CD14-positive monocyte (primary cell): ENCODE measurements at regions not wholly inside any gene's neighbourhood (a gene's known extent, or its start where the extent isn't known, plus 50 kb on each side); places are given as distances from the start of the nearest gene placed in this dataset.

Experiments used
- DNase-seq, 3 donors: peaks; one replicate each; pipeline ENCODE4 v3.0.0-alpha.2; 2011 to 2022
- H2AFZ ChIP-seq: 2 replicates; pipeline ENCODE4 v1.6.0; 2012; ENCODE audit warnings: mild to moderate bottlenecking, low read depth, low read length, inconsistent platforms; ENCODE audit not compliant: insufficient read depth, poor library complexity, severe bottlenecking
- H3K27ac ChIP-seq, 2 donors: 1 replicate in 1 of 2; 2 replicates in 1 of 2; pipeline ENCODE4 v1.5.1; 2012 to 2013; ENCODE audit warnings: low read length in 2 of 2, control low read depth in 1 of 2, inconsistent platforms in 1 of 2, low read depth in 1 of 2, mild to moderate bottlenecking in 1 of 2
- H3K27me3 ChIP-seq, 2 donors: one replicate each; pipeline versions ENCODE4 v1.6.0 to v1.6.1; 2011 to 2013; ENCODE audit warnings: low read length in 2 of 2; ENCODE audit not compliant: control insufficient read depth in 2 of 2, insufficient read depth in 2 of 2
- H3K36me3 ChIP-seq, 2 donors: replicated peaks in 1 of 2; 1 replicate in 1 of 2; 2 replicates in 1 of 2; pipeline versions ENCODE4 v1.5.1 to v1.6.1; 2012 to 2013; ENCODE audit warnings: low read length in 2 of 2, control low read depth in 1 of 2, inconsistent platforms in 1 of 2, mild to moderate bottlenecking in 1 of 2; ENCODE audit not compliant: insufficient read depth in 2 of 2, control insufficient read depth in 1 of 2
- H3K4me1 ChIP-seq, 2 donors: 1 replicate in 1 of 2; 2 replicates in 1 of 2; pipeline versions ENCODE4 v1.5.1 to v1.6.1; 2012 to 2013; ENCODE audit warnings: low read length in 2 of 2, control low read depth in 1 of 2, inconsistent platforms in 1 of 2, mild to moderate bottlenecking in 1 of 2, moderate library complexity in 1 of 2; ENCODE audit not compliant: insufficient read depth in 2 of 2, control insufficient read depth in 1 of 2
- H3K4me2 ChIP-seq: replicated peaks from 2 replicates; pipeline ENCODE3; 2012; ENCODE audit warnings: low read length, moderate library complexity, mild to moderate bottlenecking; ENCODE audit not compliant: poor library complexity, severe bottlenecking; ENCODE audit errors: extremely low read depth
- H3K4me3 ChIP-seq, 3 experiments: fragments of 200-600 bp in 1 of 3; sonication (generic) in 1 of 3; replicated peaks in 1 of 3; 1 replicate in 2 of 3; 2 replicates in 1 of 3; pipeline ENCODE4 v1.5.1; 2011 to 2013; ENCODE audit warnings: low read length in 3 of 3, mild to moderate bottlenecking in 3 of 3, control low read depth in 2 of 3, low read depth in 2 of 3, inconsistent platforms in 1 of 3, moderate library complexity in 1 of 3
- H3K79me2 ChIP-seq: 2 replicates; pipeline ENCODE4 v1.6.0; 2012; ENCODE audit warnings: mild to moderate bottlenecking, control low read depth, inconsistent platforms, low read length, moderate library complexity; ENCODE audit not compliant: insufficient read depth
- H3K9ac ChIP-seq: 2 replicates; pipeline ENCODE4 v1.6.0; 2017; ENCODE audit warnings: low read length, mild to moderate bottlenecking; ENCODE audit not compliant: insufficient read depth, poor library complexity, severe bottlenecking
- H3K9me3 ChIP-seq, 2 donors: replicated peaks in 1 of 2; 1 replicate in 1 of 2; 2 replicates in 1 of 2; pipeline versions ENCODE4 v1.5.1 to v1.6.1; 2012 to 2013; ENCODE audit warnings: low read length in 2 of 2, control low read depth in 1 of 2; ENCODE audit not compliant: control insufficient read depth in 1 of 2, insufficient read depth in 1 of 2
- H4K20me1 ChIP-seq: 2 replicates; pipeline ENCODE4 v1.6.0; 2012; ENCODE audit warnings: mild to moderate bottlenecking, low read length, control low read depth, moderate library complexity; ENCODE audit not compliant: insufficient read depth
- H3K27ac Mint-ChIP-seq, 7 donors: one replicate each; pipeline ENCODE4 v1.8.0; 2020; ENCODE audit warnings: mild to moderate bottlenecking in 7 of 7, mixed read lengths in 7 of 7, moderate library complexity in 6 of 7, inconsistent platforms in 2 of 7
- H3K27me3 Mint-ChIP-seq, 3 donors: one replicate each; pipeline ENCODE4 v1.8.0; 2021 to 2022; ENCODE audit warnings: low read depth in 3 of 3, mild to moderate bottlenecking in 3 of 3, mixed read lengths in 3 of 3, moderate library complexity in 3 of 3, inconsistent platforms in 1 of 3
- H3K36me3 Mint-ChIP-seq, 2 donors: one replicate each; pipeline ENCODE4 v1.8.0; 2020; ENCODE audit warnings: mixed read lengths in 2 of 2, inconsistent platforms in 1 of 2, mild to moderate bottlenecking in 1 of 2
- H3K4me1 Mint-ChIP-seq: one replicate; pipeline ENCODE4 v1.8.0; 2020; ENCODE audit warnings: mild to moderate bottlenecking, mixed read lengths
- H3K4me3 Mint-ChIP-seq, 2 donors: one replicate each; pipeline ENCODE4 v1.8.0; 2020; ENCODE audit warnings: mild to moderate bottlenecking in 2 of 2, mixed read lengths in 2 of 2, moderate library complexity in 1 of 2
- H3K9me3 Mint-ChIP-seq, 7 donors: one replicate each; pipeline ENCODE4 v1.8.0; 2020 to 2022; ENCODE audit warnings: mixed read lengths in 7 of 7, mild to moderate bottlenecking in 6 of 7, moderate library complexity in 6 of 7, inconsistent platforms in 2 of 7
- WGBS: methylation state at CpG from one replicate; pipeline ENCODE4 v1.1.5; 2013; ENCODE audit warnings: missing lambda C conversion rate; ENCODE audit not compliant: insufficient coverage; 5-methylcytosine and 5-hydroxymethylcytosine counted together
- intact Hi-C, 2 donors: fragments of 100-400 bp; cut with micrococcal nuclease; formaldehyde crosslinking; loops; one replicate each; pipeline versions ENCODE4 v1.15.0 to v1.15.1; 2023
- TF ChIP-seq, protein P1 (sequence below): fragments of 200-600 bp; IDR thresholded peaks from one replicate; pipeline ENCODE4 v1.8.0; 2022; ENCODE audit warnings: antibody characterized with exemption, mild to moderate bottlenecking

- peak overlapping the region in 1 of 7 donors; percentile 4 for H3K27ac Mint-ChIP-seq
- Histone ChIP-seq H3K4me2 (no peak overlapping the region), H3K4me1 (no peaks in the 10 kb centered on the region), H3K36me3 (no peaks in the 10 kb centered on the region), H3K9ac (no peak overlapping the region), H3K4me3 (no peak overlapping the region), H4K20me1 (no peaks in the 10 kb centered on the region), H3K27me3 (no peaks in the 10 kb centered on the region), H2AFZ (no peak overlapping the region), H3K9me3 (no peaks in the 10 kb centered on the region), H3K27ac (no peak overlapping the region), H3K79me2 (no peaks in the 10 kb centered on the region)
- no peak for DNase-seq
- no peaks in the 10 kb centered on the region for H3K4me1 Mint-ChIP-seq
- peaks cover 0 to 2% (median 0%) of the 10 kb centered on the region in 7 donors for H3K9me3 Mint-ChIP-seq
- H3K4me3 Mint-ChIP-seq = no peak overlapping the region
- H3K36me3 Mint-ChIP-seq = no peaks in the 10 kb centered on the region
- TF ChIP-seq, protein P1, sequence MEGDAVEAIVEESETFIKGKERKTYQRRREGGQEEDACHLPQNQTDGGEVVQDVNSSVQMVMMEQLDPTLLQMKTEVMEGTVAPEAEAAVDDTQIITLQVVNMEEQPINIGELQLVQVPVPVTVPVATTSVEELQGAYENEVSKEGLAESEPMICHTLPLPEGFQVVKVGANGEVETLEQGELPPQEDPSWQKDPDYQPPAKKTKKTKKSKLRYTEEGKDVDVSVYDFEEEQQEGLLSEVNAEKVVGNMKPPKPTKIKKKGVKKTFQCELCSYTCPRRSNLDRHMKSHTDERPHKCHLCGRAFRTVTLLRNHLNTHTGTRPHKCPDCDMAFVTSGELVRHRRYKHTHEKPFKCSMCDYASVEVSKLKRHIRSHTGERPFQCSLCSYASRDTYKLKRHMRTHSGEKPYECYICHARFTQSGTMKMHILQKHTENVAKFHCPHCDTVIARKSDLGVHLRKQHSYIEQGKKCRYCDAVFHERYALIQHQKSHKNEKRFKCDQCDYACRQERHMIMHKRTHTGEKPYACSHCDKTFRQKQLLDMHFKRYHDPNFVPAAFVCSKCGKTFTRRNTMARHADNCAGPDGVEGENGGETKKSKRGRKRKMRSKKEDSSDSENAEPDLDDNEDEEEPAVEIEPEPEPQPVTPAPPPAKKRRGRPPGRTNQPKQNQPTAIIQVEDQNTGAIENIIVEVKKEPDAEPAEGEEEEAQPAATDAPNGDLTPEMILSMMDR = no peak
- peaks cover 0 to 1% (median 0%) of the 10 kb centered on the region in 3 donors for H3K27me3 Mint-ChIP-seq
- WGBS = 80% methylated on average over 3 of the region's 5 CpGs
- intact Hi-C loops = no loop called here
Measured at GRCh38 chr12:126897778-126898177, 1369.2 kb upstream of the TMEM132C start.

GRCh38 chr12:126898562-126898961 lies 1368.4 kb upstream of the TMEM132C start:
- intact Hi-C loops = no loop called here
- Mint-ChIP-seq H3K4me1 (no peaks in the 10 kb centered on the region), H3K9me3 (peaks cover 0 to 5% (median 0%) of the 10 kb centered on the region in 7 donors), H3K27ac (no peak overlapping the region), H3K4me3 (no peak overlapping the region), H3K36me3 (no peaks in the 10 kb centered on the region), H3K27me3 (peaks cover 0 to 1% (median 0%) of the 10 kb centered on the region in 3 donors)
- no peak overlapping the region for H3K27ac ChIP-seq
- H3K4me3 ChIP-seq = no peak overlapping the region
- DNase-seq = no peak
- no peak overlapping the region for H2AFZ ChIP-seq
- 43% methylated on average over 3 of the region's 4 CpGs for WGBS
- no peaks in the 10 kb centered on the region for H4K20me1 ChIP-seq
- H3K36me3 ChIP-seq = no peaks in the 10 kb centered on the region
- no peaks in the 10 kb centered on the region for H3K4me1 ChIP-seq
- no peak overlapping the region for H3K9ac ChIP-seq
- TF ChIP-seq, protein P1 = no peak
- H3K79me2 ChIP-seq = no peaks in the 10 kb centered on the region
- H3K9me3 ChIP-seq = no peaks in the 10 kb centered on the region
- H3K27me3 ChIP-seq = no peaks in the 10 kb centered on the region
- no peak overlapping the region for H3K4me2 ChIP-seq
